ENCODE measurements at regions not wholly inside any gene's neighbourhood (a gene's known extent, or its start where the extent isn't known, plus 50 kb on each side); places are given as distances from the start of the nearest gene placed in this dataset.

- DNase-seq = no peak
Measured at GRCh38 chr2:144333143-144333555, 186.8 kb downstream of the ZEB2 start.

- peak; percentile 92 to 96 for DNase-seq
Measured at GRCh38 chr2:144332356-144333142, 187.4 kb downstream of the ZEB2 start.

DNA sequence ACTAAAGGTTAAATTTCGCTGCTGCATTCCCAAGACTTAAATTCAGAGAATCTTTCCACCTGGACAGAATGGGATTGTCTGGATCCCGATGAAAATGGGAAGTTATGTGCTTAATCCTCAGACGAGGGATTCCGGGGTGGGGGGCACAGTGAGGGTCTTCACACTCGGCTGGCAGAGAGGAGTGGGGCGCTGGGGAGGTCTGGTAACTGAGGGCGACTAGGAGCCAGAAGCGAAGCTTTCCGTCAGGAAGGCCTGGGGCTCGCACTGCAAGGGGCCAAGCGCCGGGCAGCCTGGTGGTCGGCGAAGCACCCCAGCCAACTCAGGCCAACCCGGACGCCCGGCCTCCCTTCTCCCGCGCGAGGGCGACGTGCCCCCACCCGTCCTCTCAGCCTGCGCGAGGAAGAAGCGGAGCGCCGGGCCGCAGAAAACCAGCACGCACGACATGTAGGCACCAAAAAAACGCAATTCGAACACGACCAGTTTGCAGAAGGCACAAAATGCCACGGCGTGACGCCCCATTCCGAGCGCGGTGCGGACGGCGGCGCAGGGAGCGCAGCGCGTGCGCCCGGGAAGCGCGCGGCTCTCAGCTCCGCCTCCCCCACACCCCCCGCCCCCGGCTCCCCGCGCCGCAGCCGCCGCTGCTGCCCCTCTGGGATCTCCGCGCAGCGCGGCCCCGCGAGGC is 188.1 kb downstream of the ZEB2 start:
- peak; percentile 77 to 88 for DNase-seq

DNA sequence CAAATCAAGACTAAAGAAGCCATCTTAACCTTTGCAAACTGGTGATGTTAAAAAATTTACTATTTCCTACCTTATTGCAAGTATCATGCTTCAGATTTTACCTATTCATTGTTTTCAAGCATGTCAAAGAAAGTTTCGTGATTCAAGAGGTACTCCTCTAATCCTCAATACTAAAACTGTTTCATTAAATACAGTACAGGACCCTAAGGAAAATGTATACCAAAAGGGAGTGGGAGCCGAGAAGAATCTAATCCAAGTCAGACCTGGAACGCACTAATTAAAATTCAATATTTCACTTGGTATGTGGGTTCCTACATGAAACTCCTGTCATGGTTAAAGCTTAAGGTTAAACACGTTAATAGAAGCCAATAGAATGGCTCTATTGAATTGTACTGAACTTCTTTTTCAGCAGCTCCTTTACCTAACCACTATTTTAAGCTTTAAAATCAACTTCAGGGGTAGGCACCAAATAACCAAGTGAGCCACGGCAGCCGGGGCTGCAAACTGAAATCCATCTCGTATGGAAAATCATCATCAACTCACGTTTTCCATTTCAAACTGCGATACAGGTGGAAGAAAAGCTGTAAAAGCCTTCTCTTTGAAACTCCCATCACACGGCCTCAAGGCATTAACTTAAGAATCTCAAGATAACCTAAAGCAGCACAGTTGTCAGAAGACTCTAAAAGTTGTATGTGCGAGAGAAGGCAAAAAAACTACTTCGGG is 188.8 kb downstream of the ZEB2 start:
- no peak for DNase-seq

DNA sequence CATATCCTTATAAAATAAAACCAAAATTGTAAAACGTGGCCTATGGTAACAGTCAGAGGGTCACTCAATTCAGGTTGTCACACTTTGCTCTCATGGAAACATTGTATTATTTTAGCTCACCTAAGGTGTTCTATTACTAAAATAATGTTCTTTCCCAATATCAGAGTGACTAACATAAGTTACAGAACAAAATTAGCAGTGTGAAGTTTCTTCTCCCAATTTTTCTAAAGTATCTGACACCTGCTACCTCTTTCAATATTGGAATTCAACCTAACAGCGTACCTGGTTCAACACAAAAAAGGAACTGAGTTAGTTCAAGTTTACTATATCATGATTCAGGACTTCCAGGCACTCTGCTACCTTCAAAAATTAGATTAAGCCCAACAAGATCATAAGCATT is 190.4 kb downstream of the ZEB2 start:
- no peak for DNase-seq

GRCh38 chr2:144328938-144329337 is 191.0 kb downstream of the ZEB2 start:
- DNase-seq = no peak

DNA sequence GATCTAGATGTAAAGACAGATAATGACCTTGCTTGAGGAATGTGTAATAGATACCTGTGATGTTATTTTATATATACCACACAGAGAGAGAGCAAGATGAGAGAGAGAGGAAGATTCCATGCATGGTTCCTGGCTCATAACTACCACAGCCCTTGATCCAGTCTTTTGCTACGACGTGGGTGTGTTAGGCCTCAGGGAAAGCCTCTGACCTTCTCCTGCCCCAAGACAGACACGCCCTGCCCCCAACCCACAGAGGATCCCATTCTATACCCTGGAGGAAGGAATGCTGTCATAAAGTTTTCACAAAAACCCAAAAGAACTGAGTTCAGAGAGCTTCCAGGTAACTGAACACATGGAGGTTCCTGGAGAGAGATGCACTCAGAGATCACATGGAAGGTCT is 193.1 kb downstream of the ZEB2 start:
- DNase-seq = no peak

- no peak for DNase-seq
Measured at GRCh38 chr2:144325086-144325485, 194.8 kb downstream of the ZEB2 start.

GRCh38 chr2:144324446-144325045 is 195.4 kb downstream of the ZEB2 start:
- no peak for DNase-seq

DNA sequence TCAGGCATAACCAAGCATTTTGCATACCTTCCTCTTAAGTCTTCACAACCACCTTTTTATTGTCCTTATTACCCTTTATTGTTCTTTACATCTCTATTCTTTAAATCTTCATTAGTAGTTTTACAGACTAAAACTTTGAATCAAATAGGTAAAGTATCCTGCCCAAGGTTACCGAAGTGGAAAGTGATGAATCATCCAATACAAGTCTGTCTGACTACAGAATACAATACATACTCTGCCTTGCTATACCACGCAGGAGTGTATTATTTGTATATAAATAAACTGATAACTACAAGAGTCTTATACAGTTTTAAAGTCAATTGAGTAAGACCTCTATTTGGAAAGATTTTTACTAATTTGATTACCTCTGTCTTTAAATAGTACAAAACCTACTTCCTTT is 196.0 kb downstream of the ZEB2 start:
- no peak for DNase-seq

- DNase-seq = no peak
Measured at GRCh38 chr2:144322379-144322778, 197.5 kb downstream of the ZEB2 start.

DNA sequence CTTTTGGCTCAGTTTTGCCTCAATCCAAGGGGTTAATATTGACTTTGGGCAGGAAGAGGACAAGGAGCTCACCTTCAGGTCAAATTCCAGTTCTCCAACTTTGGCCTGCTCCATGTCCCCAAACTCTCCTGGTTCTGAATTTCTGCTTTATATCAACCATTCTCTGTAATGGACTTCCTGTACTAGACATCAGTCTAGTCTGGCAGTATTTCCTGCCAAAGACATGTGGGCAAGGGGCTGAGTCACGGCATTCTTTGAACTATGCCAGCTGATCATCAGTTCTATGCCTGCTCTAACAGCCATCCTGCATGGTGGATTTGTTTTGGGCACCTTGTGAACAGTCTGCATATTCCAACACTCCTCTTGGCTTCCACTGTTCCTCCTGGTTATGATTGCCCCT is 199.4 kb downstream of the ZEB2 start:
- DNase-seq = peak; percentile 9 to 18

- no peak for DNase-seq
Measured at GRCh38 chr2:144317071-144317738, 202.7 kb downstream of the ZEB2 start.

DNA sequence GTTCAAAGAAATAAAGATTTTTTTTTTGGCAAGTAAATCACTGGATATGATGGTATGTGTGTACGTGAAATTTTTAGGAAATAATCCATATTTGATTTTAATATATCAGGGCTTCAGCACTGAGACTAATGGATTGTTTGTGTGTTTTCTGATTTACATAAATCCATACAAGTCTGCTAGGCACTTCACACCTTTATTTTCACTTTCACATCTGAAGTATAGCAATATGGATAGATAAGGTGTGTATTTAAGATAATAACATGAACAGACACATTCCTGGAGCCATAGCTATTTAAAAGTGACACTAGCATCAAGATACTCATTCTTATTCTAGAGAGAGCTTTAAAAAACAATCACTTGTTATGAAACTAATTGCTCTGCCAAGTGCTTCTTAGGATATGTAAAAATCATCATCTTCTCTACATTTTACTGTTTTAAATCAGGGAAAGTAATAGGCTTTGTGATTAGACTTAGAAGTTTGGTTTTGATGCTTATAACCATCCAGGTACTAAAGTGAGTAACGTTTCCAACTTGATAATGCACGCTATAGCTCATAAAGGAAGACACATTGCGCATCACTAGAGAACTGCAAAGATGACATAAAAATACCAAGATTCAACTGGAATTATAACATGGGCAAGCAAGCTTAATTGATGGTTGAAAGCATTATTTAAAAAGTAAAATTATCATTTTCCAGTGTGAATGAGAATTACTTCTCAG is 208.9 kb downstream of the ZEB2 start:
- no peak for DNase-seq

DNA sequence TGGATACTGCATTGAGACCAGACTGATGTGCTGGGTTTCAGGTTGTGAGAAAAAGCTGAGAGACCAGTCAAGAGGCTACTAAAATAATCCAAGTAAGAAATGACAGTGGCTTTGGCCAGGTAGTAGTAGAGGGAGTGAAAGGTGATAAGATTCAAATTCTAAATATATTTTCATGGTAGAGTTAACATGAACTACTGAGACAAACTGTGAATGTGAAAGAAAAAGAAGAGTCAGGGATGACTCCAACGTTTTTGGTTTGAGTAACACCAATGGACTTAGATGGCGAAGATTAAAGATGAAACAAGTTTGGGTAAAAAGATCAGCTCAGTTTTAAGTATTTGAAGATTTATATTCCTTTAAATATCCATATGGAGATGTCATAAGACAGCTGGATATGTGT is 209.4 kb downstream of the ZEB2 start:
- DNase-seq = no peak

- DNase-seq = no peak
Measured at GRCh38 chr2:144307711-144308110, 212.2 kb downstream of the ZEB2 start.

- no peak for DNase-seq
Measured at GRCh38 chr2:144304202-144304601, 215.7 kb downstream of the ZEB2 start.

GRCh38 chr2:144300632-144301031 is 219.3 kb downstream of the ZEB2 start:
- DNase-seq = no peak

DNA sequence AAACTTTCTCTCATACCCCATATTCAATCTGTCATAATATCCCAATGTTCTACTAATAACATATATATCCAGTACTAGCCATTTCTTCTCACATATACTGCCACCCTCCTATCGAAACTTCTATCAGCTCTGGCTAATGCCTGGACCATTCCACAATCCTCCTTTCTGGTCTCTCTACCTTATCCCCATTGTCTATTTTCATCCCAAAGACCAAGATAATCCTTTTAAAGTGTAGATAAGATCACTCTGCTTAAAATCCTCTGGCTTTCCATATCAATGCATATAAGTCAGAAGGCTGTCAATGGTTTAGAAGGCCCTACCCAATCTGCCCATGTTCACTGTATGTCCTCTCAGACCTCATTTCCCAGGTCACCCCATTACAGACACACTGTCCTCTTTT is 229.6 kb downstream of the ZEB2 start:
- DNase-seq = no peak

- no peak for DNase-seq
Measured at GRCh38 chr2:144288438-144288837, 231.5 kb downstream of the ZEB2 start.

DNA sequence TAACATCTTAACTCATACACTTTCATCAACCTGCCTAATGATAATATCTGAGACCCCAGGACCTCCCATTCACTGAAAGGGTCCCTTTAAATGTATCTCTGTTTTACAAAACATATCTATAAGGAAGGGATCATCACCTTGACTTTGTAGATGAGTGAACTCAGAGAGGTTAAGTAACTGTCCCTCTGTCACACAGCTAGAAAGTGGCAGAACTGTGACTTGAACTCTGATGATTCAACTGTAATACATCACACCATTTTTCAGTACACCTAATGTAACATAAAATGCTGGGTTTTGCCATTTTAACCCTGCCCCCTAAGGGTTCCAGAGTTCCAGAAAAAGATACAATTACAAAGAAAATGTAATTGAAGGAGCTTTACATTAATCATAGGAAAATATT is 234.6 kb downstream of the ZEB2 start:
- no peak for DNase-seq

- no peak for DNase-seq
Measured at GRCh38 chr2:144281476-144281875, 238.4 kb downstream of the ZEB2 start.

Data from inflammatory macrophage (primary cell).